ENCODE measurements at regions not wholly inside any gene's neighbourhood (a gene's known extent, or its start where the extent isn't known, plus 50 kb on each side); places are given as distances from the start of the nearest gene placed in this dataset.

DNA sequence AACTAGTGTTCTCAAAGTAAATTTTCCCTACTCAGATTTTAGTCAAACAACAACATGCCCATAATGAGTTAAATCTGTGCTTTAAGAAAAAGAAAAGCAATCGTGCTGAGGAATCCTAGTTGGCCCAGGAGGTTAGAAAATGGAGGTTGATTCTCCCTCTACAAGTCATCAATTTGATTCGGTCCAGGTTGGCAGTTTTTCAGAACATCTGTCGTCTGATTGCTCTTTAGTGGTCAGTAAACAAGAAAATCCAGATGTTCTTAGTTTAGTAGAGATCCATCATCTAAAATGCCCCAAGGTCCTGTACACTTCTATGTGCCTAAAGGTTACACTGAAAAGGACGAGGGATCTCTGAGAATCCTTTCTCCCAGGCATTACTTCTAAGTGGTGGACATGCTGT lies 659.2 kb downstream of the MTRR start:
- Histone ChIP-seq H4K20me1 (ENCODE audit: insufficient read depth, low read length) (no peaks in the 10 kb centered on the region), H3K9me2 (ENCODE audit: insufficient read depth, low read length) (no peaks in the 10 kb centered on the region), H3K4me2 (ENCODE audit: low read length) (no peak overlapping the region), H3K9me3 (ENCODE audit: low read length) (no peaks in the 10 kb centered on the region), H3K36me3 (ENCODE audit: insufficient read depth, low read length) (no peaks in the 10 kb centered on the region), H3K4me3 (ENCODE audit: low read depth, low read length, poor library complexity, severe bottlenecking) (no peak overlapping the region), H3K27ac (ENCODE audit: low read depth, low read length, poor library complexity, severe bottlenecking) (no peak overlapping the region), H3K4me1 (ENCODE audit: insufficient read depth, low read length, poor library complexity, severe bottlenecking) (no peaks in the 10 kb centered on the region), H3K79me2 (ENCODE audit: insufficient read depth, low read depth, low read length) (no peaks in the 10 kb centered on the region), H2AFZ (ENCODE audit: low read length) (no peak overlapping the region)
- CTCF ChIA-PET (ENCODE audit: unreplicated experiment), result no interaction called here
- BruUV-seq (replicated peaks), result no TSS peak
- no peak for TF ChIP-seq EZH2phosphoT487 (IDR thresholded peaks at IDR 0.05; ENCODE audit: borderline replicate concordance, low read depth, low read length)
- TF ChIP-seq, protein P1, sequence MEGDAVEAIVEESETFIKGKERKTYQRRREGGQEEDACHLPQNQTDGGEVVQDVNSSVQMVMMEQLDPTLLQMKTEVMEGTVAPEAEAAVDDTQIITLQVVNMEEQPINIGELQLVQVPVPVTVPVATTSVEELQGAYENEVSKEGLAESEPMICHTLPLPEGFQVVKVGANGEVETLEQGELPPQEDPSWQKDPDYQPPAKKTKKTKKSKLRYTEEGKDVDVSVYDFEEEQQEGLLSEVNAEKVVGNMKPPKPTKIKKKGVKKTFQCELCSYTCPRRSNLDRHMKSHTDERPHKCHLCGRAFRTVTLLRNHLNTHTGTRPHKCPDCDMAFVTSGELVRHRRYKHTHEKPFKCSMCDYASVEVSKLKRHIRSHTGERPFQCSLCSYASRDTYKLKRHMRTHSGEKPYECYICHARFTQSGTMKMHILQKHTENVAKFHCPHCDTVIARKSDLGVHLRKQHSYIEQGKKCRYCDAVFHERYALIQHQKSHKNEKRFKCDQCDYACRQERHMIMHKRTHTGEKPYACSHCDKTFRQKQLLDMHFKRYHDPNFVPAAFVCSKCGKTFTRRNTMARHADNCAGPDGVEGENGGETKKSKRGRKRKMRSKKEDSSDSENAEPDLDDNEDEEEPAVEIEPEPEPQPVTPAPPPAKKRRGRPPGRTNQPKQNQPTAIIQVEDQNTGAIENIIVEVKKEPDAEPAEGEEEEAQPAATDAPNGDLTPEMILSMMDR (conservative IDR thresholded peaks at IDR 0.05; ENCODE audit: low read length), result no peak
- DNase-seq (ENCODE audit: low spot score), result no peak
- POLR2A ChIA-PET, result interaction anchor here (0.7 kb wide), 1 partner anchor 595 kb away, joined by 3 read pairs; no protein-coding TSS in a partner anchor
- intact Hi-C loops (cut with micrococcal nuclease; ENCODE audit: unreplicated experiment), result no loop called here

- Histone ChIP-seq H3K9me3 (ENCODE audit: low read length) (no peaks in the 10 kb centered on the region), H3K4me3 (ENCODE audit: low read depth, low read length, poor library complexity, severe bottlenecking) (no peak overlapping the region), H3K9me2 (ENCODE audit: insufficient read depth, low read length) (no peaks in the 10 kb centered on the region), H3K4me2 (ENCODE audit: low read length) (no peak overlapping the region), H3K27ac (ENCODE audit: low read depth, low read length, poor library complexity, severe bottlenecking) (no peak overlapping the region), H2AFZ (ENCODE audit: low read length) (no peak overlapping the region), H4K20me1 (ENCODE audit: insufficient read depth, low read length) (no peaks in the 10 kb centered on the region), H3K79me2 (ENCODE audit: insufficient read depth, low read depth, low read length) (no peaks in the 10 kb centered on the region), H3K4me1 (ENCODE audit: insufficient read depth, low read length, poor library complexity, severe bottlenecking) (no peaks in the 10 kb centered on the region), H3K36me3 (ENCODE audit: insufficient read depth, low read length) (no peaks in the 10 kb centered on the region)
- no peak for DNase-seq (ENCODE audit: low spot score)
- ChIA-PET POLR2A (no interaction called here), CTCF (ENCODE audit: unreplicated experiment) (no interaction called here)
- TF ChIP-seq, protein P1 (conservative IDR thresholded peaks at IDR 0.05; ENCODE audit: low read length), result no peak
- no peak for TF ChIP-seq EZH2phosphoT487 (IDR thresholded peaks at IDR 0.05; ENCODE audit: borderline replicate concordance, low read depth, low read length)
- no TSS peak for BruUV-seq (replicated peaks)
- intact Hi-C loops (cut with micrococcal nuclease; ENCODE audit: unreplicated experiment), result no loop called here
Measured at GRCh38 chr5:8538821-8539220, 669.9 kb downstream of the MTRR start.

GRCh38 chr5:8540317-8540716 lies 671.4 kb downstream of the MTRR start:
- POLR2A ChIA-PET, result no interaction called here
- Histone ChIP-seq H3K79me2 (ENCODE audit: insufficient read depth, low read depth, low read length) (no peaks in the 10 kb centered on the region), H3K27ac (ENCODE audit: low read depth, low read length, poor library complexity, severe bottlenecking) (no peak overlapping the region), H3K36me3 (ENCODE audit: insufficient read depth, low read length) (no peaks in the 10 kb centered on the region), H4K20me1 (ENCODE audit: insufficient read depth, low read length) (no peaks in the 10 kb centered on the region; the same call in 1 of the 2 replicates), H3K9me2 (ENCODE audit: insufficient read depth, low read length) (no peaks in the 10 kb centered on the region), H3K9me3 (ENCODE audit: low read length) (no peaks in the 10 kb centered on the region), H3K4me1 (ENCODE audit: insufficient read depth, low read length, poor library complexity, severe bottlenecking) (no peaks in the 10 kb centered on the region), H3K4me2 (ENCODE audit: low read length) (no peak overlapping the region), H2AFZ (ENCODE audit: low read length) (no peak overlapping the region), H3K4me3 (ENCODE audit: low read depth, low read length, poor library complexity, severe bottlenecking) (no peak overlapping the region)
- no TSS peak for BruUV-seq (replicated peaks)
- intact Hi-C loops (cut with micrococcal nuclease; ENCODE audit: unreplicated experiment), result no loop called here
- TF ChIP-seq, protein P1 (conservative IDR thresholded peaks at IDR 0.05; ENCODE audit: low read length), result no peak
- no peak for TF ChIP-seq EZH2phosphoT487 (IDR thresholded peaks at IDR 0.05; ENCODE audit: borderline replicate concordance, low read depth, low read length)
- no peak for DNase-seq (ENCODE audit: low spot score)
- CTCF ChIA-PET (ENCODE audit: unreplicated experiment), result no interaction called here
